ENCODE measurements at regions not wholly inside any gene's neighbourhood (a gene's known extent, or its start where the extent isn't known, plus 50 kb on each side); places are given as distances from the start of the nearest gene placed in this dataset.

DNA sequence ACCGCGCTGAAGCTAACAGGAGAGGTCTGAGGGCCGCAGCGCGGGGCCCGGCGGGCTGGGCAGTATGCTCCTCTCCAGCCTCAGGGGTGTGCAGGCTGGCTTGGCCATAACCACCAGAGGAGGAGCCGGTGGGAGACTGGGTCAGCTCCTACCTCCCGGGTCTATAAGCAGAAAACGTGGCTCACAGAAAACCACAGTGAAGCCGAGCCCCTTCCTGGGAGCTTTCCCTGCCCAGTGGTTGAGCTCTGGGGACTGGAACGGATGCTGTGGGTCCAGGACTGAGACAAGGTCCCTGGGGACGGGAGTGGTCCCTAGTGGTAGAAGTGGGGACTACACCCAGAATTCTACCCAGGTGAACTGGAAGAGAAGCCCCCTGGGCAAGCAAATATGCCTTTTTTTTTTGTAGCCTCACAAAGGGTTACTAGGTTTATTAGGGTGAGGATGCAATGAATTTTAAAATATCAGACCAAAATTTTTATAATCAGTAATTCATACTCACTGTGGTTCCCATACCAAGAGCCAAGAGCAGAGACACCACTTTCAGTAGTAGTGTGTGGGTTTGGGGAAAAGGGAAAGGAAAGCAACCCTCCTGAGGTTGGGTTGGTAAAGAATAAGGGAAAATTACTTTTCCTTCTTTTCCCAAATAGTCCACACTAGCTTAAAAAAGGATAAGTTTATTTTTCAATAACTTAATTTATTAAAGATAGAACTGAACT, 67.9 kb upstream of the PRKCQ start:
- H2AFZ ChIP-seq (ENCODE audit: low read depth, low read length, poor library complexity, severe bottlenecking): no peak overlapping the region
- no peaks in the 10 kb centered on the region for H3K4me1 ChIP-seq (ENCODE audit: control insufficient read depth in 1 of 2, insufficient read depth in 2 of 2, low read length in 2 of 2)
- DNase-seq (ENCODE audit: low read depth, low spot score): peak; percentile 22
- peaks cover 41% of the 10 kb centered on the region for H3K27me3 ChIP-seq (ENCODE audit: insufficient read depth, low read length)
- no peaks in the 10 kb centered on the region for H3K9me3 ChIP-seq (ENCODE audit: control insufficient read depth in 1 of 2, insufficient read depth in 1 of 2, low read depth in 1 of 2, low read length in 2 of 2)
- no peak overlapping the region for H3K4me3 ChIP-seq (replicated peaks in 1 of 2; ENCODE audit: low read depth in 1 of 2, low read length in 2 of 2)
- intact Hi-C loops (cut with micrococcal nuclease): loop anchor here (1.0 kb wide), 1 partner anchor 203 kb away; no protein-coding TSS in a partner anchor
- CTCF ChIA-PET: interaction anchor here (1.0 kb wide), 4 partner anchors 10 to 15 kb away, joined by 3 to 5 read pairs (median 3); no protein-coding TSS in a partner anchor
- no peaks in the 10 kb centered on the region for H3K36me3 ChIP-seq (ENCODE audit: control insufficient read depth in 1 of 2, insufficient read depth in 2 of 2, low read length in 2 of 2)
- peak; percentile 97 for ATAC-seq
- POLR2A ChIA-PET: no interaction called here
- no peak overlapping the region for H3K27ac ChIP-seq (ENCODE audit: low read depth, low read length)
- H3K9ac ChIP-seq (ENCODE audit: low read length): no peak overlapping the region
- no peak overlapping the region for H3K4me2 ChIP-seq (ENCODE audit: low read length)
- TF ChIP-seq, protein P1, sequence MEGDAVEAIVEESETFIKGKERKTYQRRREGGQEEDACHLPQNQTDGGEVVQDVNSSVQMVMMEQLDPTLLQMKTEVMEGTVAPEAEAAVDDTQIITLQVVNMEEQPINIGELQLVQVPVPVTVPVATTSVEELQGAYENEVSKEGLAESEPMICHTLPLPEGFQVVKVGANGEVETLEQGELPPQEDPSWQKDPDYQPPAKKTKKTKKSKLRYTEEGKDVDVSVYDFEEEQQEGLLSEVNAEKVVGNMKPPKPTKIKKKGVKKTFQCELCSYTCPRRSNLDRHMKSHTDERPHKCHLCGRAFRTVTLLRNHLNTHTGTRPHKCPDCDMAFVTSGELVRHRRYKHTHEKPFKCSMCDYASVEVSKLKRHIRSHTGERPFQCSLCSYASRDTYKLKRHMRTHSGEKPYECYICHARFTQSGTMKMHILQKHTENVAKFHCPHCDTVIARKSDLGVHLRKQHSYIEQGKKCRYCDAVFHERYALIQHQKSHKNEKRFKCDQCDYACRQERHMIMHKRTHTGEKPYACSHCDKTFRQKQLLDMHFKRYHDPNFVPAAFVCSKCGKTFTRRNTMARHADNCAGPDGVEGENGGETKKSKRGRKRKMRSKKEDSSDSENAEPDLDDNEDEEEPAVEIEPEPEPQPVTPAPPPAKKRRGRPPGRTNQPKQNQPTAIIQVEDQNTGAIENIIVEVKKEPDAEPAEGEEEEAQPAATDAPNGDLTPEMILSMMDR (IDR thresholded peaks at IDR 0.05 in 2 of 3, conservative IDR thresholded peaks at IDR 0.05 in 1 of 3; ENCODE audit: borderline replicate concordance in 1 of 3, insufficient read depth in 1 of 3, low read depth in 2 of 3, low read length in 2 of 3): peak; percentile 22 to 79 (median 73); a peak in 5 of 6 replicates
- TF ChIP-seq TCF7L2 (IDR thresholded peaks at IDR 0.05; ENCODE audit: borderline replicate concordance, extremely low read depth, insufficient read depth, insufficient read length) (no peak), FOSL1 (IDR thresholded peaks at IDR 0.05; ENCODE audit: low read depth) (no peak), RAD21 (IDR thresholded peaks at IDR 0.05; ENCODE audit: low read depth) (peak; percentile 48), POLR2AphosphoS5 (IDR thresholded peaks at IDR 0.05; ENCODE audit: low read depth, low read length) (no peak)
- BruUV-seq (replicated peaks): no TSS peak
- RAD21 ChIA-PET (ENCODE audit: low non-redundant PET in 1 of 2, low total read pairs in 2 of 2, uncharacterized antibody in 2 of 2, unreplicated experiment in 2 of 2): no interaction called here
- H3K9me2 ChIP-seq (ENCODE audit: insufficient read depth): no peaks in the 10 kb centered on the region
- H4K20me1 ChIP-seq (ENCODE audit: insufficient read depth): no peaks in the 10 kb centered on the region
- no peaks in the 10 kb centered on the region for H3K79me2 ChIP-seq (ENCODE audit: insufficient read depth, low read length)

GRCh38 chr10:6643962-6644361, 63.9 kb upstream of the PRKCQ start:
- no peaks in the 10 kb centered on the region for H3K4me1 ChIP-seq (ENCODE audit: control insufficient read depth in 1 of 2, insufficient read depth in 2 of 2, low read length in 2 of 2)
- H3K9ac ChIP-seq (ENCODE audit: low read length): no peak overlapping the region
- POLR2A ChIA-PET: no interaction called here
- DNase-seq (ENCODE audit: low read depth, low spot score) (no peak), ATAC-seq (no peak)
- no peaks in the 10 kb centered on the region for H4K20me1 ChIP-seq (ENCODE audit: insufficient read depth)
- TF ChIP-seq JUND (IDR thresholded peaks at IDR 0.05): no peak
- TF ChIP-seq POLR2A (IDR thresholded peaks at IDR 0.05; ENCODE audit: borderline replicate concordance, extremely low read depth, insufficient read depth, insufficient read length): no peak
- TF ChIP-seq FOSL1 (IDR thresholded peaks at IDR 0.05; ENCODE audit: low read depth): no peak
- no peak for TF ChIP-seq YY1 (IDR thresholded peaks at IDR 0.05; ENCODE audit: extremely low read depth, insufficient replicate concordance, low read depth, low read length)
- no peak for TF ChIP-seq TCF7L2 (IDR thresholded peaks at IDR 0.05; ENCODE audit: borderline replicate concordance, extremely low read depth, insufficient read depth, insufficient read length)
- TF ChIP-seq CBX3 (IDR thresholded peaks at IDR 0.05; ENCODE audit: low read depth): no peak
- H3K27ac ChIP-seq (ENCODE audit: low read depth, low read length): no peak overlapping the region
- no peak overlapping the region for H2AFZ ChIP-seq (ENCODE audit: low read depth, low read length, poor library complexity, severe bottlenecking)
- H3K9me3 ChIP-seq (ENCODE audit: control insufficient read depth in 1 of 2, insufficient read depth in 1 of 2, low read depth in 1 of 2, low read length in 2 of 2): no peaks in the 10 kb centered on the region
- peaks cover 54% of the 10 kb centered on the region for H3K27me3 ChIP-seq (ENCODE audit: insufficient read depth, low read length)
- intact Hi-C loops (cut with micrococcal nuclease): no loop called here
- H3K4me3 ChIP-seq (replicated peaks in 1 of 2; ENCODE audit: low read depth in 1 of 2, low read length in 2 of 2): no peak overlapping the region
- no peaks in the 10 kb centered on the region for H3K36me3 ChIP-seq (ENCODE audit: control insufficient read depth in 1 of 2, insufficient read depth in 2 of 2, low read length in 2 of 2)
- no peaks in the 10 kb centered on the region for H3K9me2 ChIP-seq (ENCODE audit: insufficient read depth)
- RAD21 ChIA-PET (ENCODE audit: low non-redundant PET in 1 of 2, low total read pairs in 2 of 2, uncharacterized antibody in 2 of 2, unreplicated experiment in 2 of 2): no interaction called here
- no peak overlapping the region for H3K4me2 ChIP-seq (ENCODE audit: low read length)
- CTCF ChIA-PET: no interaction called here
- H3K79me2 ChIP-seq (ENCODE audit: insufficient read depth, low read length): no peaks in the 10 kb centered on the region
- BruUV-seq (replicated peaks): no TSS peak

Data from HCT116 (cell line).